KG1 (cell line): ENCODE measurements at regions not wholly inside any gene's neighbourhood (a gene's known extent, or its start where the extent isn't known, plus 50 kb on each side); places are given as distances from the start of the nearest gene placed in this dataset.

Source experiments
- DNase-seq: peaks from one replicate; lab custom pipeline; 2025; lab: John Stamatoyannopoulos, UW

DNA sequence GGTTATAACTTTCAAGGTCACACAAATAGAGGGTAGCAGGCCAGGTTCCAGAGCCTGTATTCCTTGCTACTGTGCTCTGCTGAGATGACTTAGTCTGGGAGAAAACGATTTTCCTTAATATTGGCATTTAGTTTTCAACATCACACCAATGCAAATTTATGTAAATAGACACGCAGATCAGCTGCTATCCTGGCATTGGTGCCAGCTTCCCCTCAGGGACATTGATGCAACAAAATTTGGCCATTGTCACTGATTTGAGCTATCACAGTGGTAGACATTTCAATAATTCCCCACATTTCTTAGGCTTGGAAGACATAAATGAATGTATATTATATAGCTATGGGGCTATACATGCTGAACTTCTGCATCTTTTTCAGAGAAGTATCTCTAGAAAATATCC lies 71.6 kb upstream of the ASTN2 start:
- DNase-seq, result no peak

DNA sequence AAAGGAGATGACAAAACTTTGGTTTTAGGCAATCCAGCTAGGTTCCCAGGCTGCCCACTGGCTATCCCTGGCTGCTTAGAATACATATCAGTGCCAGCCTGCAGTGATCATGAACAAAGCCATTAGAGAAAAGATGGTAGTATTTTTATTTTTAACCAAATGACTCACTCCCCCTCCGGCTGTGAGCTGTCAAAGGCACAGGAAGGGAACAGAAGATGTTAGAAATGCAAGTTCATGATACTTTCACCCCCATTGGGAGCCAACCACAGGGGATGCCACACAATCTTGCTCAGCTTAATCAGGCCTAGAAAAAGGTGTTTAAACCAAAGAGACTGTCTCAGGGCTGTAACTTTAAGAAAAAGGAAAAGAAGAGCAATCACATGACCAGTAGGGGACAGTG lies 70.3 kb upstream of the ASTN2 start:
- no peak for DNase-seq

DNA sequence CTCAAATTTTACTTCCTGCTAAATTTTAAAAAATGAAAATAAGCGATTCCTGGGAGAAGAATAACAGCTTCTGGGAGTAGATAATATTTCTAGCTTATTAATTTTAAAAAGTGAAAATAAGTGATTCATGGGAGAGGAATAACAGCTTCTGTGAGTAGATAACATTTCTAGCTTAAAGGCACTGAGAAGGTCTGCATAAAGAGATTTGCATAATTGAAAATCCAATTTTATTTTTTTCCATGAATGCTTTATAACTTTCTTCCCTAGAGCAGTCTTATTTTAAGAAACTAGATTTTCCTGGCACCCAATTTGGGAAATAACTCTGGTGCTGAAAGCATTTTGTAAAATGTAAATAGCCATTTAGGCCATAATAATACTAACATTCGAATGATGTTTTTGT lies 65.9 kb upstream of the ASTN2 start:
- DNase-seq, result no peak

DNA sequence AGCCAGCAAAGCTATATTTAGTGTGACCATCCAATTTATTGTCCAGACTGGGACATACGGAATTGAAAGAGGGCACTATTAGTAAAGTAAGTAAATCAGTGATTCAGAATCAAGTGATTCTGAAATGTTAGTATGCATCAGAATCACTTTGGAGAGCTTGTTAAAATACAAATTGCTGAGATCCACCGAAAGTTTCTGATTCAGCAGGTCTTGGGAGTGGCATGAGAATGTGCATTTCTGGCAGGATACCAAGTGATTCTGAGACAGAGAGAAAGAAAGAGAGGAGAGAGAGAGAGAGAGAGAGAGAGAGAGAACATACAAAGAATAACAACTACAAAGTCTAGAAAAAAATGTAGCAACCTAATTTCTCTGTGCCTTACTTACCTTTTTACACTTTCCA lies 65.4 kb upstream of the ASTN2 start:
- DNase-seq, result no peak

DNA sequence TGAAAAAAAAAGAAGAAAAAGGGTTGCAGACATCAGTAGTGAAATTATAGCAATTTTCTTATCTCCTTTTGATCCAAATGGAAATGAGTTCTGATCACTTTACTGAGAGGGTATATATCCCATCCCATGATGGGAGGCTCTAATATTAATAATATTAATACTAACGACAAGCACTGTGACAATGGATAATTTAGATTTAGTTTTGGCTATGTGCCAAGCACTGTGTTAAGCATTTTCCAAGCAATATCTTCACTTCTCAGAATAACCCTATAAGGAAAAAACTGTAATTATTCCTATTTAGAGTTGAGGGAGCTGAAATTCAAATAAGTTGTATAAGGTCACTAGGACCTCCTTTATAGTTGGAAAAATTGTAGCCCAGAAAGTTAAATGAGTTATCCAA lies 58.4 kb upstream of the ASTN2 start:
- no peak for DNase-seq

DNA sequence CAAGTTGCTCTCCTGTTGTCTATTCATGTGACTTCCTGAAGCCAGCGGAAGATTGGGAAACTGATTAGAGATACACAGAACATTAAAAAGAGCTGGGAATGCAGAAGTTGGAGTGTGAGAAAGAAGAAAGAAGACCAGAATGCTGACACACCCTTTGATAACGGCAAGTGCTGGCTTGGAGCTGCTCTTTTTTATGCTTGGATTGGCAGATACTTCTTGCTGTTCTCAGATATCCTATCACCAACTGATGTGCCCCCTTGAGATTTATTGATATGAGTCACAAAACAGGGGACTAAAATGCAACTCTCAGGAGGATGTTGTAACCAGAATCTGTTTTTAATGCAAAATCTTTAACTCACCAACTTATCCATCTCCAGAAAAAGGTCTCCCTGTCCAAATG lies 56.0 kb upstream of the ASTN2 start:
- no peak for DNase-seq

DNA sequence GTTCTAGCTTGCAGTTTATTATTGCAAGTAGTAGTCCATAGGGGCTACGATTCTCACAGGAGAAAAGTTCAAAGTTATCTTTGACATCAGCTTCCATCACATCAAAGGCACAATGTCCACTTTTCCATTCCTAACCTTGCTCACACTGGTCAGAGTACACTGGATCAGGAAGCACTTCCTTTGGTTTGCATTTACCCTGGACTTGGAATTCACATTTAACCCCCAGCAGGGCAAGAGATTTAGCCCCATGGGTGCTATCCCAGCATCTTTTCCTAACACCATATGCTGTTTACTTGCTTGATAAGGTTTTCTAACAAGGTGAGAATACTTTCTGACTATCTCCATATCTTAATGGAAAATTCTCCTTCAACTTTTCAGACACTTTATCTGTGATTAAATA lies 55.6 kb upstream of the ASTN2 start:
- no peak for DNase-seq

DNA sequence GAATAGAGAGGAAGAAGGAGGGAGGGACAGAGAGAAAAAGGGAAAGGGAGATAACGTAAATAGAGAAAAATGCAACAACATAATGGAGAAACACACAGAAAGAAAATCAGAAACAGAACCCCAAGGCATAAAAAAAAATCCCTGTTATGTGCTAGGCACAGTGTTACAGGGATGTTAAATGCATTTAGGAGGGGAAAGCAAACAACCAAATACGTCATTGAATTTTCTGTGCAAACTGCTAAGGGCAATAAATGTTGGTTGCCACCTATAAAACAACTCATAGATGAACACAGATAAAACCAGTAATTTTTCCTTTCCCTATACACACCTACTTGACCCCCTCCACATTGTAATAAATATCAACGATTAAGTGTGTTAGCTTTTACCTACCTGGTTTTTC lies 51.3 kb upstream of the ASTN2 start:
- DNase-seq, result no peak

DNA sequence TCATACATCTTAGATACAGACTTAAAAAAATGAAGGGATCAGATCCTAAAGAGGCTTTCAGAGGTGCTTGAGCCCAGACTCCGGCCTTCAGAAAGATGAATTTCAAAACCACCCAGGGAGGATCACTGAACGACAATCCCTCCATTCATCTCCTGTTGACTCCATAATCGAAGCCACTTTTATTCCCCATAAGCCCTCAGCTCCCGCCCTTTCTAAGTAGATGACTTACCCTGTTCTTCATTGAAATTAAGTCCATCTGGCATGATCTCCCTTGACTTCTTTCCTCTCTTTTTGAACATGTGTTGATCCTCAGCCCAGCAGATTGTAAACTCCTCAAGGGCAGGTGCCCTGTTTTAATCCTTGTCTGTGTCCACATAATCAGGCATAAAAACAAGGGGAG lies 50.8 kb upstream of the ASTN2 start:
- DNase-seq, result no peak

DNA sequence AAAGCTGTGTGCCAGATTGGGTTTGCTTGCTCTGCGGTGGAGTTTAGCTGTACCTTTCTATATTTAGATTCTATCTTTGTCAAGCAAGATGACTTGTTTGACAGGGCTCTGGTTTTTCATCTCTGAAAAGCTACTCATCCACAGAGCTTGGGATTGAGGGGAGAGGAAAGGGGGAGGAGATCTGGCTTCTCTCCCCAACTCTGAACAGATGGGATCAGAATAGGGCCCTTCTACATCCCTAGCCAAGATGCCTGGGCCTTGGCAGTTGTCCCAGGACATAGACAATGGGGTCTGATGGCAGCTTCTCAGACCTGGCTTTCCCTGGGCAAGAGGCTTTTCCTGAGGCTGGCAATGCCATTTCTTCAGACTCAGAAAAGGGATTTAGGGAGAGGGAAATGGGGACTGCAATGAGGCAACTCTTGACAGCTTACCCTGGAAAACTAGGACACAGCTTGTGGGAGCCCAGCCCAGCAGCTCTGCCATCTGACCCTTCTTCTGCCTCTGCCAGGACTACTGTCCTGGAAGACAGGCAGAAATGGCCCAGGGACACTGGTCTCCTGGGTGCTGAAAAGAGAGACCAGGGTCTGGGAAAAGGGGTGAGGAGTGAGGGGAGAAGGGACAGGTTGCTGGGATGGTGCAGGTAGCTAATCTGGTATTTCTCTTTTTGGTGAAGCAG lies 50.2 kb upstream of the ASTN2 start:
- no peak for DNase-seq
